GM12892 (cell line): ENCODE measurements at regions not wholly inside any gene's neighbourhood (a gene's known extent, or its start where the extent isn't known, plus 50 kb on each side); places are given as distances from the start of the nearest gene placed in this dataset.
"Not testable (repeated sequence)": the region's sequence is repeated elsewhere in the genome, so short reads cannot be mapped to it uniquely, and the experiment has no call there.

Source experiments
- DNase-seq: peaks from one replicate; pipeline ENCODE4 v3.0.0; 2011; ENCODE audit not compliant: insufficient read length
- FAIRE-seq: peaks from 2 replicates; lab custom pipeline; 2011; peaks lifted over from hg19 to GRCh38; lab: Jason Lieb, UNC
- POLR2A ChIP-seq: IDR thresholded peaks from 2 replicates; pipeline ENCODE4 v1.6.1; 2011; ENCODE audit warnings: low read depth, low read length, control low read depth
- POLR2AphosphoS5 ChIP-seq: IDR thresholded peaks from 2 replicates; pipeline ENCODE4 v1.6.1; 2011; ENCODE audit warnings: low read depth, low read length, control low read depth
- TAF1 ChIP-seq: IDR thresholded peaks from 2 replicates; pipeline ENCODE4 v1.6.1; 2011; ENCODE audit warnings: low read depth, mild to moderate bottlenecking, control low read depth, low read length, borderline replicate concordance

- TF ChIP-seq POLR2AphosphoS5 (no peak), POLR2A (no peak), TAF1 (no peak)
- FAIRE-seq (no peak), DNase-seq (no peak)
Measured at GRCh38 chr4:125624951-125625350, 310.2 kb downstream of the FAT4 start.

- FAIRE-seq: no peak
- TF ChIP-seq POLR2AphosphoS5 (no peak), TAF1 (no peak), POLR2A (no peak)
- DNase-seq: no peak
Measured at GRCh38 chr4:125626946-125627345, 312.2 kb downstream of the FAT4 start.

GRCh38 chr4:125639182-125639621 lies 324.4 kb downstream of the FAT4 start:
- TF ChIP-seq POLR2A: no peak
- no peak for TF ChIP-seq TAF1
- no peak for TF ChIP-seq POLR2AphosphoS5
- DNase-seq: no peak
- no peak for FAIRE-seq

- TF ChIP-seq POLR2AphosphoS5: no peak
- TF ChIP-seq POLR2A: no peak
- no peak for TF ChIP-seq TAF1
- FAIRE-seq: no peak
- no peak for DNase-seq
Measured at GRCh38 chr4:125641611-125642010, 326.9 kb downstream of the FAT4 start.

GRCh38 chr4:125642645-125643044 lies 327.9 kb downstream of the FAT4 start:
- no peak for TF ChIP-seq POLR2AphosphoS5
- no peak for TF ChIP-seq TAF1
- TF ChIP-seq POLR2A: no peak
- no peak for FAIRE-seq
- DNase-seq: no peak

GRCh38 chr4:125649452-125649851 lies 334.7 kb downstream of the FAT4 start:
- DNase-seq (no peak), FAIRE-seq (no peak)
- no peak for TF ChIP-seq POLR2A
- TF ChIP-seq POLR2AphosphoS5: no peak
- TF ChIP-seq TAF1: no peak

- DNase-seq (no peak), FAIRE-seq (no peak)
- no peak for TF ChIP-seq TAF1
- no peak for TF ChIP-seq POLR2AphosphoS5
- no peak for TF ChIP-seq POLR2A
Measured at GRCh38 chr4:125650557-125650956, 335.8 kb downstream of the FAT4 start.

- not testable (repeated sequence) for DNase-seq, FAIRE-seq
Measured at GRCh38 chr4:125651707-125652357, 337.1 kb downstream of the FAT4 start.

- TF ChIP-seq POLR2A (no peak), TAF1 (no peak), POLR2AphosphoS5 (no peak)
- FAIRE-seq (no peak), DNase-seq (no peak)
Measured at GRCh38 chr4:125658773-125659172, 344.0 kb downstream of the FAT4 start.

GRCh38 chr4:125663896-125664767 lies 349.4 kb downstream of the FAT4 start:
- FAIRE-seq (no peak), DNase-seq (no peak)
- TF ChIP-seq TAF1: no peak
- no peak for TF ChIP-seq POLR2A
- no peak for TF ChIP-seq POLR2AphosphoS5

GRCh38 chr4:125666635-125667034 lies 351.9 kb downstream of the FAT4 start:
- no peak for FAIRE-seq
- no peak for DNase-seq
- no peak for TF ChIP-seq TAF1
- no peak for TF ChIP-seq POLR2AphosphoS5
- no peak for TF ChIP-seq POLR2A

GRCh38 chr4:125676156-125676555 lies 361.4 kb downstream of the FAT4 start:
- DNase-seq: no peak

More at GRCh38 chr4:125676156-125676555, 361.4 kb downstream of the FAT4 start:
- no peak for FAIRE-seq
- TF ChIP-seq TAF1: no peak
- no peak for TF ChIP-seq POLR2AphosphoS5
- TF ChIP-seq POLR2A: no peak
